ENCODE measurements at regions not wholly inside any gene's neighbourhood (a gene's known extent, or its start where the extent isn't known, plus 50 kb on each side); places are given as distances from the start of the nearest gene placed in this dataset.
"Not testable (repeated sequence)": the region's sequence is repeated elsewhere in the genome, so short reads cannot be mapped to it uniquely, and the experiment has no call there.

GRCh38 chr17:56694825-56695224, 101.3 kb downstream of the NOG start:
- DNase-seq, result no peak

DNA sequence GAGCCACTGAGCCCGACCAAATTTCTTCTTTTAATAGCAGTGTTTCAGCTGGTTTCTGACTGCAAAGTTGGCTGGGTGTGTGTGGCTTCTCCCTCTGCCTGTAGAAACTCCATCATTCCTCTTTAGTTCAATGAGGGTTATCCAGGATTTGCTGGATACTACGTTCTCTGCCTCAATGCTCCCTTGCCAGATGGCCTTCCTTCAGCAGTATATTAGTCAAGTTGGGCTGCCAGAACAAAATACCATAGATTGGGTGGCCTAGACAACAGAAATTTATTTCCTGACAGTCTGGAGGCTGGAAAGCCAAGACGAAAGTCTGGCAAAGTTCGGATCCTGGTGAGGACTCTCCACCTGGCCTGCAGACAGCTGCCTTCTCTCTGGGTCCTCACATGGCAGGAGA, 103.7 kb downstream of the NOG start:
- DNase-seq, result no peak

- no peak for DNase-seq
These were observed 105.8 kb downstream of the NOG start for GRCh38 chr17:56699186-56699894.

GRCh38 chr17:56700919-56701420, 107.5 kb downstream of the NOG start:
- no peak for DNase-seq

DNA sequence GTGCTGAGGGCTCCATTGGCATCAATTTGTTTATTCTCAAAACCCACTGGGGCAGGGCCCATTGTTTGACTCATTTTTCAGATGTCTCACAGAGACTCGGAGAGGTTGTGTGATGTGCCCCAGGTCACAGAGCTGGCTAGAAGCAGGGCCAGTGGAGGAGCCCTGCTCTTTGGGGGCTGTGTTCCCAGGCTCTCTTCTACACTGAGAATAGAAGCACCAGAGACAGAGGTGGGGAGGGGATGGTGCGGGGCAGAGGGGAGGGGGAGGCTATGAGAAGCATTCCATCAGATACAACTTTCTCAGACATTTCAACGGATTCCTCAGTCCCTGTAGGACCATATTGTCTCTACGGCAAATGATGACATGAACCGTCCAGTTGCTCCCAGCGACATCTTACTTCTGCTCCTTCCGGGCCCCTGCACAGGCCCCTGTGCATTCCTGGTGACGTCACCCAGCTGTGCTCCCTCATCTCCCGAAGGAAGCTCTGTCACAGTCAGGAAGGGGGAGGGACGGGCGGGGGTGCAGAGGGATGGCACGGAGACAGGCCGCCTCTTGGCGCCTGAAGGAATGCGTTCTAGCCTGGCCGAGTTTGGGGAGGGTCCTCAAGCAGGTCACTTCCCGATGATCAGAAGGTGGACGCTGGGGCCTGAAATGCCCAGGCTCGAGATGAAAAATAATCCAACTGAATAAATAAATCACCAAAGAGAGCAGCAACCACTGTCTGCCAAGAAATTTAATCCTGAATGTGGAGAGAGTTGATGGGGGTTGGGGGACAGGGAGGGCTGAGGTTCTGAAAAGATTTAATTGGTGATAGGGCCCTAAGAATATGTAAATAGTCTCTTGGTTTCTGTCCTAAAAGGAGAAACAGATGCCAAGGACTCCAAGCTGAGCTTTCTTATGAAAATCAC, 114.1 kb downstream of the NOG start:
- no peak for DNase-seq

DNA sequence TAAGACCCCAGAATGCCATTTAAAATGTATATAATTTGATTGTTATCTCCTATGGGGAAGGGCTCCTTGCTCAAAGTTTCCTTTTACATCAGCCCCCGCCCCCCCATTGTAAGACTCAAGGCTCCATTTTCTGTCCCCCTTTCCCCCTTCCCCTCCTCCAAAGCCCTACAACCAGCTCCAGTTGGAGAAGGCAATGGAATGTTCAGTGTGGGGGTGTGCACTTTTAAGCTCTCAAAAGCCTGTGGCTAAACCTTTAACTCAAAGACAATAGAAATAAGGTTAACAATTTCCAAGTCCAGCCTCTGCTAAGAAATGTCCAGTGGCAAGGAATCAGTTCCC, 114.7 kb downstream of the NOG start:
- no peak for DNase-seq

DNA sequence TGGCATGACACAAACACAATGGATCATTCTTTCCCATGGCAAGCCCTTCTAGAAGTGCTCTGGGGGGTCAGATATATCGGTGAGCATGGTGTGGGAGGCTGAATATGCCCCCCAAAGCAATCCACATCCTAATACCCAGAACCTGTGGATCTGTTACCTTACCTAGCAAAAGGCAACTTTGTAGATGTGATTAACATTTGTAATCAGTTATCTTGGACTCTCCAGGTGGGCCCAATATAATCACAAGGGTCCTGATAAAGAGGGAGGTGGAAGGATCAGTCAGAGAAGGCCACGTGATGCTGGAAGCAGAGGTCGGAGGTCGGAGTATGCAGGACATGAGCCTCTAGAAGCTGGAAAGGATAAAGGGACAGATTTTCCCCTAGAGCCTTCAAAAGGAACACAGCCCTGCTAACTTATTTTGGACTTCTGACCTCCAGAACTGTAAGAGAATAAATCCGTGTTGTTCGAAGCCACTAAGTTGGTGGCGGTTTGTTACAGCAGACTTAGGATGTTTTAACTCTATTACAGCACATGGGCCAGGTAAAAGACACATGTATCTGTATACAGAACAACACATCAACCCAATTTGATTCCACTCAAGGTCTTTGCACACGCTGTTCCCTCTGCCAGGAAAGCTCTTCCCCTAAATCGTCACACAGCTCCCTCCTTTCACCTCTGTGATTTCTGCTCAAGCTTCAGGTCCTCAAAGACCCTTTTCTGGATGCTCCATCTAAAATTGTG, 115.3 kb downstream of the NOG start:
- no peak for DNase-seq

- DNase-seq, result no peak
These were observed 117.5 kb downstream of the NOG start for GRCh38 chr17:56710986-56711385.

DNA sequence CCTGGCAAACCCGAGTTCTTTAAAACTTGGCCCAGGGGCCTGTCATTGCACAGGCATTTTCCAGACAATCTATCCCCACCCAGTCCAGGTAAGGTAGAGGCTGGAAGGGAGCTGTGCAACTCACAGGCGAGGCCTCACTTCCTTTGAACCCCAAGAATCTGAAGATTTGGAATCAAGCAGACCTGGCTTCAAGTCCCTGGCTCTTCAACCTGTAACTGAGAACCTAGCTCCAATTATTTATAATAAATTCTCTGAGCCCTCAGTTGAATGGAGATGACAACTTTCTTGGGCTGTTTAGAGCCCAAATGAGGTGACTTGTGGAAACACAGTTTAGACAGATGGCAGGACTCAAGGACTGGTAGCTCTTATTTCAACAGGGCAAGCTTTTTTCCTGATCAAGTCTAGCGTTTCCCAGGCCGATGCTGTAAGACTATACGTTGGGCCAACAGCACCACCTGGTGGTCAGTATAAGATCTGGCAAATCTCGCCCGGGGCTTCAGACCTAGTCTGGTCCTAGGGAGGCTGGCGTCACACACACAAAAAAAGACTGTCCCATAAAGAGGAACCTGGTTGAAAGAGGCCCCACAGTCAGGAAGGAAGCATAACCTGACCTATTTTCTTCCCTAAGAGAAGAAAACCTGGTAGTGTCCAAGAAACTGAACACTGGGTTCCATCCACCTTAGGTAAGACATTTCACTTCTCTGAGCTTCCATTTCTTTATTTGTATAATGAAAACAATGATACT, 117.9 kb downstream of the C17orf67 start:
- peak; percentile 76 for DNase-seq

DNA sequence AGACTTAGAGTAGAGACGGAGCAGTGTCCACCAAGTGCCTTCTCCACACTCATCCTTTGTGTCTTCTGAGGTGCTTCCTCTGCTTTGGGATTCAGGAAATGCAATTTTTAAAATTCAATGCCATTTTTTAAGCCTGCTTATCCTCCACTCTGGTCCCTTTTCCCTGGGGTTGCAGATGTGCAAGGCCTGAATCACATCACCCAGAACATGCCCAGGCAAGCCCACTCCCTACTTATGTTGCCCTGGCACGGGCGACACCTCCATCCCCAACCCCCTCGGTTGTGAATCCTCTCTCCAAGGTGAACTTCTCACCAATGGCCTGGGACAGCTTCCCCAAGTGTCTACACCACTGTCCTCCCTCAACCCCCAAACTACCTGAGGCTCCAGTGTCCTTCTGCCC, 116.2 kb downstream of the C17orf67 start:
- DNase-seq, result no peak

- DNase-seq, result no peak
These were observed 115.2 kb downstream of the C17orf67 start for GRCh38 chr17:56718515-56718914.

GRCh38 chr17:56723421-56723820, 110.3 kb downstream of the C17orf67 start:
- no peak for DNase-seq

DNA sequence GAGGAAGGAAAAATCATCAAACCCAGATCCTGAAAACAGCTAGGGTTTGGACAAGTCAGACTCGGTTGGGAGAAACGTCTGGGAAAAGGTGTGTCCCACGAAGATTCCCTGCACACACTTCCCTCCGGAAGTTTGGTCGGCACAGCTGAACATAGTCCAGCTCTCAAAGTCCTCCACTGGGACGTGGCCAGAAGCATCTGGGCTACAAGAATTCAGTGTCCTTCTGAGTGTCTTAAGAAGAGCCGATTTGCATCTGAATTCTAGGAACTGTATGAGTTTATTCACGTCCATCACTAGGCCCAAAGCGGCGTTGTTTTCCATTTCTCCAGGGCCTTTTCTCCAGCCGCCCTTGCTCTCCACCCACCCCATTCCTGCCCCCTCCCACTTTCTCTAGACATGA, 109.1 kb downstream of the C17orf67 start:
- no peak for DNase-seq

- no peak for DNase-seq
These were observed 108.6 kb downstream of the C17orf67 start for GRCh38 chr17:56725144-56725543.

DNA sequence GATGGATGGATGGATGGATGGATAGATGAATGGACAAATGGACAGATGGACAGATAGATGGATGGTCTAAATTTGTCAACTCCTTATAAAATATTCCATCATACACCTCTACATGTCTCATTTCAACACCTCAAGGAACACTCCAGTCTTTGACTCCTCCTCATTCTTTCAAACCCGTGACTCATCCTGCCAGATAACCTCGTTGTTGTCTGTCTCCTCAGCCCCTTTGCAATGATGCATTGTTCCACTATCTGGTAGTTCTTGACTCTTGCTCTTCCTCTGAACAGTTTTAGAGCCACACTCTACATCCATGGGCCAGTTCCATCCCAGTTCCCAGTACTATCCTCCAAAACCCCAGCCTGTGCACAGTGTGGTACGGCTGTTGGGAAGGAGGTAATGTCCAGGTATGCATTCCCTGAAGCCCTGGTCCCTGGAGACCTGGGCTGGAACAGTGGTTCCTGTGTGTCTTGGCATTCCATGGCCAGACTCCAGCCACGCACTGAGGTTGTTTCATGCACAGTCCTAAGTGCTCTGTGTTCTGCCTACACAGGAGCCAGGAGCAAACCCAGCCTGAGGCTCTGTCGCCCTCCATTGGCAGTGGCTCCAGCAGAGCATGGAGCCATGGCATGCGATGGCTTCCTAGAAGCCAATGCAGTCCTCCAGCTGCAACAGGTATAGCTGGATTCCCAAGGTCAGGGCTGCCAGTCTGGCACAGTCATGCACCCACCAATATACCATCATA, 105.7 kb downstream of the C17orf67 start:
- DNase-seq, result no peak

DNA sequence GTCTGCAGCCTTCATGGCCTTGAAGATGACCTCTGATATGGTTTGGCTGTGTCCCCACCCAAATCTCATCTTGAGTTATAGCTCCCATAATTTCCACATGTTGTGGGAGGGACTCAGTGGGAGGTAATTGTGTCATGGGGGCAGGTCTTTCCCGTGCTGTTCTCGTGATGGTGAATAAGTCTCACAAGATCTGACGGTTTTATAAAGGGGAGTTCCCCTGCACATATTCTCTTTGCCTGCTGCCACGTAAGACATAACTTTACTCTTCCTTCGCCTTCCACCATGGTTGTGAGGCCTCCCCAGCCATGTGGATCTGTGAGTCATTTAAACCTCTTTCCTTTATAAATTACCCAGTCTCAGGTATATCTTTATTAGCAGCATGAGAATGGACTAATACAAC, 102.6 kb downstream of the C17orf67 start:
- not testable (repeated sequence) for DNase-seq

GRCh38 chr17:56733833-56734232, 99.9 kb downstream of the C17orf67 start:
- DNase-seq, result no peak

DNA sequence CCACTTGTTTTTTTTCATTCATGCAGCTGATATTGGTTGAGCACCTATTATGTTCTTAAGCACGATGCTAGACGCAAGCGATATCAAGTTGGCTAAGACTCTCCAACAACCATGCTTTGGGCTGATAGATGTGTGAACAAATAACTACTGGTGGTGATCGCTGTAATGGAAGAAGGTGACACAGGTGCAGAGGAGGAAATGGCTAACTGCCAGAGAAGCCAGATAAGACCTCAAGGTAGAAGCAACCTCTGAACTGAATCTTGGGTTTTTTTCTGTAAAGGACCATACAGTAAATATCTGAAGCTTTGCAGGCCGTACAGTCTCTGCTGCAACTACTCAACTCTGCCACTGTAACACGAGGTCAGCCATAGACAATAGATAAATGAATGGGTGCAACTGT, 97.9 kb downstream of the C17orf67 start:
- DNase-seq, result no peak

GRCh38 chr17:56737421-56738161, 96.1 kb downstream of the C17orf67 start:
- no peak for DNase-seq

- no peak for DNase-seq
These were observed 94.3 kb downstream of the C17orf67 start for GRCh38 chr17:56739376-56739775.

GRCh38 chr17:56739776-56740175, 93.9 kb downstream of the C17orf67 start:
- DNase-seq, result no peak
